DND-41 (cell line): ENCODE measurements at regions not wholly inside any gene's neighbourhood (a gene's known extent, or its start where the extent isn't known, plus 50 kb on each side); places are given as distances from the start of the nearest gene placed in this dataset.
A peak's percentile ranks its signal among the peaks of the same experiment; 100 is the strongest.

Experiments
- ATAC-seq: fragments of 200-7000 bp; cut with Tn5 transposase; 3 replicates; pipeline ENCODE4 v1.9.1; 2021; ENCODE audit warnings: low read depth; ENCODE audit not compliant: insufficient read depth
- DNase-seq: peaks from one replicate; pipeline ENCODE4 v3.0.0-alpha.2; 2020
- H2AFZ ChIP-seq: 2 replicates; pipeline ENCODE4 v1.6.0; 2012; ENCODE audit warnings: low read depth, low read length
- H3K27ac ChIP-seq: 2 replicates; pipeline ENCODE4 v1.5.1; 2012; ENCODE audit warnings: low read length, inconsistent platforms
- H3K27me3 ChIP-seq: fragments of 200-600 bp; sonication (generic); 2 replicates; pipeline ENCODE4 v1.6.0; 2012; ENCODE audit warnings: low read length, mild to moderate bottlenecking, inconsistent platforms; ENCODE audit not compliant: insufficient read depth, poor library complexity
- H3K36me3 ChIP-seq: 2 replicates; pipeline ENCODE4 v1.5.1; 2012; ENCODE audit warnings: low read length, inconsistent platforms; ENCODE audit not compliant: insufficient read depth
- H3K4me1 ChIP-seq: 2 replicates; pipeline ENCODE4 v1.5.1; 2012; ENCODE audit warnings: mild to moderate bottlenecking, low read length; ENCODE audit not compliant: insufficient read depth
- H3K4me2 ChIP-seq: 2 replicates; pipeline ENCODE4 v1.6.0; 2012; ENCODE audit warnings: mild to moderate bottlenecking, moderate library complexity, low read length, inconsistent platforms; ENCODE audit not compliant: insufficient read depth
- H3K4me3 ChIP-seq, 2 experiments: fragments of 200-600 bp in 1 of 2; shearing (Covaris generic) in 1 of 2; 2 replicates each; pipeline ENCODE4 v1.5.1; 2012 to 2016; ENCODE audit warnings: inconsistent platforms in 2 of 2, low read length in 2 of 2, mild to moderate bottlenecking in 2 of 2, low read depth in 1 of 2, moderate library complexity in 1 of 2
- H3K79me2 ChIP-seq: 2 replicates; pipeline ENCODE4 v1.6.0; 2012; ENCODE audit warnings: low read length, inconsistent platforms; ENCODE audit not compliant: insufficient read depth
- H3K9ac ChIP-seq: 2 replicates; pipeline ENCODE4 v1.6.0; 2012; ENCODE audit warnings: low read depth, mild to moderate bottlenecking, inconsistent platforms, low read length, moderate library complexity
- H3K9me3 ChIP-seq: 2 replicates; pipeline ENCODE4 v1.5.1; 2012; ENCODE audit warnings: low read length, moderate library complexity, mild to moderate bottlenecking, inconsistent platforms; ENCODE audit not compliant: insufficient read depth, severe bottlenecking
- H4K20me1 ChIP-seq: 2 replicates; pipeline ENCODE4 v1.6.0; 2012; ENCODE audit warnings: low read length; ENCODE audit not compliant: insufficient read depth
- CTCF ChIP-seq: IDR thresholded peaks from 2 replicates; pipeline ENCODE4 v1.5.1; 2012; ENCODE audit warnings: borderline replicate concordance, low read length, moderate library complexity, mild to moderate bottlenecking; ENCODE audit not compliant: poor library complexity, severe bottlenecking; ENCODE audit errors: extremely low read depth
- EZH2 ChIP-seq: IDR thresholded peaks from 3 replicates; pipeline ENCODE4 v1.6.1; 2012; ENCODE audit warnings: borderline replicate concordance, low read depth, mild to moderate bottlenecking, moderate library complexity, low read length, inconsistent platforms; ENCODE audit not compliant: severe bottlenecking

GRCh38 chr18:38444971-38445803 is 879.6 kb upstream of the CELF4 start:
- Histone ChIP-seq H3K27me3 (no peaks in the 10 kb centered on the region), H3K9ac (no peak overlapping the region), H3K4me3 (no peak overlapping the region), H3K36me3 (no peaks in the 10 kb centered on the region), H3K79me2 (no peaks in the 10 kb centered on the region), H3K9me3 (no peaks in the 10 kb centered on the region), H3K4me1 (no peaks in the 10 kb centered on the region), H3K4me2 (no peak overlapping the region), H3K27ac (no peak overlapping the region), H4K20me1 (no peaks in the 10 kb centered on the region), H2AFZ (no peak overlapping the region)
- TF ChIP-seq CTCF (no peak), EZH2 (no peak)
- DNase-seq (no peak), ATAC-seq (no peak)

GRCh38 chr18:38427736-38428135 is 862.1 kb upstream of the CELF4 start:
- Histone ChIP-seq H3K27me3 (no peaks in the 10 kb centered on the region), H3K9ac (no peak overlapping the region), H2AFZ (no peak overlapping the region), H3K4me2 (no peak overlapping the region), H3K79me2 (no peaks in the 10 kb centered on the region), H3K36me3 (no peaks in the 10 kb centered on the region), H3K4me1 (0 out of 2 replicates have a peak, but pooled peaks cover 5% of the 10 kb centered on the region), H4K20me1 (no peaks in the 10 kb centered on the region), H3K4me3 (no peak overlapping the region), H3K27ac (no peak overlapping the region), H3K9me3 (no peaks in the 10 kb centered on the region)
- TF ChIP-seq EZH2, result no peak
- no peak for TF ChIP-seq CTCF
- ATAC-seq (no peak), DNase-seq (no peak)

- H3K9me3 ChIP-seq, result no peaks in the 10 kb centered on the region
- peak; percentile 33 for DNase-seq
- no peak overlapping the region for H3K27ac ChIP-seq
- peak; percentile 78 for ATAC-seq
- no peaks in the 10 kb centered on the region for H3K36me3 ChIP-seq
- no peak overlapping the region for H3K4me2 ChIP-seq
- 0 out of 2 replicates have a peak, but pooled peaks cover 5% of the 10 kb centered on the region for H3K4me1 ChIP-seq
- H3K79me2 ChIP-seq, result no peaks in the 10 kb centered on the region
- H3K9ac ChIP-seq, result no peak overlapping the region
- no peak overlapping the region for H3K4me3 ChIP-seq
- no peaks in the 10 kb centered on the region for H3K27me3 ChIP-seq
- no peaks in the 10 kb centered on the region for H4K20me1 ChIP-seq
- TF ChIP-seq CTCF (peak; percentile 46), EZH2 (no peak)
- H2AFZ ChIP-seq, result peak overlapping the region; percentile 54
Observed at GRCh38 chr18:38427234-38427633, 861.6 kb upstream of the CELF4 start.
